Fibroblast of lung (primary cell): ENCODE measurements at regions not wholly inside any gene's neighbourhood (a gene's known extent, or its start where the extent isn't known, plus 50 kb on each side); places are given as distances from the start of the nearest gene placed in this dataset.

Experiments used
- CTCF ChIP-seq, 2 donors: IDR thresholded peaks in 1 of 2; conservative IDR thresholded peaks in 1 of 2; 1 replicate in 1 of 2; 2 replicates in 1 of 2; pipeline ENCODE4 v1.5.1; 2011 to 2012; ENCODE audit warnings: low read length in 2 of 2, control low read depth in 1 of 2, inconsistent platforms in 1 of 2, low read depth in 1 of 2, mild to moderate bottlenecking in 1 of 2
- EZH2 ChIP-seq: IDR thresholded peaks from 2 replicates; pipeline ENCODE4 v1.5.1; 2012; ENCODE audit warnings: low read length, control low read depth, mild to moderate bottlenecking; ENCODE audit errors: missing control alignments

- TF ChIP-seq EZH2 (no peak), CTCF (conservative IDR thresholded peaks at IDR 0.05 in 1 of 2, IDR thresholded peaks at IDR 0.05 in 1 of 2; ENCODE audit: low read depth in 1 of 2, low read length in 2 of 2) (no peak)
These were observed 1509.7 kb upstream of the WWC1 start for GRCh38 chr5:166781737-166782136.
